Stimulated activated CD8-positive, alpha-beta memory T cell treated with anti-CD3 and anti-CD28 coated beads, Interleukin-4, amount 100 ng/mL, for 1 hour (primary cell): ENCODE measurements at regions not wholly inside any gene's neighbourhood (a gene's known extent, or its start where the extent isn't known, plus 50 kb on each side); places are given as distances from the start of the nearest gene placed in this dataset.

Experiments used
- DNase-seq, 2 donors: peaks; one replicate each; pipeline ENCODE4 v3.0.0-alpha.2; 2020; ENCODE audit warnings: low read depth in 2 of 2, low spot score in 1 of 2

DNA sequence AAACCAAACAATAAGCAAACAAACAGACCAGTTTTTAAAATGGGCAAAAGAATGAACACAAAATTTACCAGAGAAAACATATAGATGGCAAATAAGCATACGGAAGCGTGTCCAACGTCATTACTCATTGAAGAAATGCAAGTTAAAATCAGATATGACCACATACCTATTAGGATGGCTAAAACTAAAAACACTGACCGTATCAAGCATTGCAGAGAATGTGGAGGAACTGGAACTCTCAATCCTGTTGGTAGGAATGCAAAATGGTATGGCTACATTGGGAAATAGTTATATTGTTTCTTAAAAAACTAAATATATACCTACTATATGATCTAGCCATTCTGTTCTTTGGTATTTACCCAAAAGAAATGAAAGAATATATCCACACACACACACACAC is 129.4 kb upstream of the ACO1 start:
- no peak for DNase-seq

DNA sequence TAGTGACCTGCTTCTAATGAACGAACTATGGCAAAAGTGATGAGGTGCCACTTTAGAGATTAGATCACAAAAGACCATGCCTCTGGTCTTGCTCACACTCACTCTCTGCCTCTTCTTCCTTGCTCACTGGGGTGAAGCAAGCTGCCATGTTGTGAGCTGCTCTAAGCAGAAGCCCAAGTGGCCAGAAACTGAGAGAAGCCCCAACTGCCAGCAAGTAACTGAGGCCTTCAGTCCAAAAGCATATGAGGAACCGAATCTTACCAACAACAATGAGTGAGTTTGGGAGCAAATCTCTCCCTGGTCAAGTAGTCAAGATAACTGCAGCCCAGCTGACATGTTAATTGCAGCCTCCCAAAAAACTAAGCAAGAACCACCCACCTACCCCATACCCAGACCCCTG is 126.0 kb upstream of the ACO1 start:
- DNase-seq = no peak

DNA sequence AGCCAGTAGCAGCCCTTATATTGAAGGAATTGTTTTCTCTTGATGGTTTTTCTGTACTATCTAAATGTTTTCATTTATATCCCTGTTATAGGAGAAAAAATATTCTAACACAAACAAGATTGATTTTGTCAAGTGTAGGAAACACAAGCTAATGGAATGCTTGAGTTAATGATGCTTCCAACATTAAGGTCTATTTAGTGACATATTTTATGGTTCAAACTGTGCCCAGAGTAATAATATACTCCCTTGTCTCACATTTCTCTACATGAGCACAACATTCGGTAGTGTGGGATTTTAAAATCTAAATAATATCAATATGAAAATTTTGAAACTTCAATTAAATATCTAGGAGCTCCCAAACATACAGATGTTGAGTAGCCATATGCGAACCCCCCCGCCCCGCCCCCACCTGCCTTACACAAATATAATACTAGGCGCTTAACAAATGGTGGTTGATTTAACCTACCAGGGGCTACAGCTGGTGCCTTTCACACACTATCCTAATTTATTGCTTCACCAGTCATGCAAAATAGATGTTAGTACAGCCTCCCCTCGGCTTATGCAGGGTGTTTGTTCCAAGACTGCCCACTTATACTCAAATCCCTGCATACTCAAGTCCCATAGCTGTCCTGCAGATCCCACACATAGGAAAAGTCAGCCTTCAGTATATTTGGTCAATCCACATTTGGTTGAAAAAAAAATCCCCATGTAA is 124.1 kb upstream of the ACO1 start:
- no peak for DNase-seq

DNA sequence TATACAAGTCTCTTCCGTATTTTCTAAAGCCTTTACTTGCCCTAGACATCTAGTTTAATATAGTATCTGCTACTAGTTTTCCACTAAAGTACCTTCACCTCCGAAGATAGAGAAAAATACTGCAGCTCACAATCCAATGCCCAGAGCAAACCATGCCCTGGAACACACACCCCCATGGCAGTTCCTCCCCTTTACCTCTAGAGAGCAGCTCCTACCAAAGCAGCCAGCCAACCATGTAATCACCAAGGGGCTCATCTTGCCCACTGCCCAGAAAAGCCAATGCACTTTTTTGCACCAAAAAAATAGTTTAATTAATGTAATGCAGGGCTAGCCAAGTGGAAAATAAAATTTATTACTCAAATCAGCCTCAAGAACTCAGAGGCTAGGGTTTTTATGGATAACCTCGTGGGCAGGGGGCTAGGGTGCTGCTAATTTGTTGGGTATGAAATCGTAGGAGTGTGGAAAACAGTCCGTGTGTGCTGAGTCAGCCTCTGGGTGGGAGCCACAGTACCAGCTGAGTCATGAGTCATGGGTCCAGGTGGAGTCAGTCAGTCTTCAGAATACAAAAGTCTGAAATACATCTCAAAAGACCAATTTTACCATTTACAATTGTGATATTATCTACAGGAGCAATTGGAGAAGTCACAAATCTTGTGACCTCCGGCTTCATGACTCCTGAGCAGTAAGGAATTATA is 120.1 kb upstream of the ACO1 start:
- DNase-seq = no peak

DNA sequence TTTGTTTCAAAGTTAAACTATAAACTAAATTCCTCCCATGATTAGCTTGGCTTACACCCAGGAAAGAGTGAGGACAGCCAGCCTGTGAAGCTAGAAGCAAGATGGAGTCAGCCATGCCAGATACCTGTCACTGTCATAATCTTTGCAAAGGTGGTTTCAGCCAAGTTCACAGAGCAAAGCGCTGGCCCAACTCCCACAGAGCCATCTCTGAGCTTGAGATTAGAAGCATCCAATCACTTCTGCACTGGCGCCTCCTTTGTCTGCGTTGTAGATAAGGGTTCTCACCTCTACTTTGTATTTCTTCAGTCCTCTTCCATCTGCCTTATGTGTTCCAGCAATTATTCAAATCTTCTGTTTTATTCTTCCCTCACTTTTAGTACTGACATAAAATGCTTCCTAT is 119.4 kb upstream of the ACO1 start:
- DNase-seq = no peak

DNA sequence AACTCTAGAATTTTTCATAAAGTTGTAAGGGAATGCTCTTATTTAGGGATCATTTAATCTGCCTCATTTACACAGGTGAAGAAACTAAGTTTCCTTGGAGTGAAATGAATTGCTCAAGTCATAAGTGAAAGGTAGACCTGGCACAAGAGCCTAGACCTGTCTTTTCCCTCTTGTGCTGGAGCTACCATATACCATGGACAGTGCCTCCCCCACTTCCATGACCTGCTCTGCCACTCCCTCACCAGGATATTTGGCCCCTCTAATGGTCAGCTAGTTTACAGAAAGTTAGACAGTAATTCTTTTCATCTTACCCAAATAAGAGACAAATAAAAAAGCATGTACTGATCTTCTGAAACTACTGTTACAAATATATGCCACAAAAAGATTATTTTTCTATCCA is 105.5 kb upstream of the ACO1 start:
- no peak for DNase-seq

DNA sequence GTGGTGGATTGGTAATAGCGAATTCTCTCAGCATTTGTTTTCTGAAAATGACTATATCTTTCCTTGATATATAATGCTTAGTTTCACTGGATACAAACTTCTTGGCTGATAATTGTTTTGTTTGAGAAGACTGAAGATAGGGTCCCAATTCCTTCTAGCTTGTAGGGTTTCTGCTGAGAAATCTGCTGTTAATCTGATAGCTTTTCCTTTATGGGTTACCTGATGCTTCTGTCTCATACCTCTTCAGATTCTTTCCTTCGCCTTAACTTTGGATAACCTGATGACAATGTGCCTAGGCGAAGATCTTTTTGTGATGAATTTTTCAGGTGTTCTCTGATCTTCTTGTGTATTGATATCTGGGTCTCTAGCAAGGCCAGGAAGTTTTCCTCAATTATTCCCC is 94.7 kb upstream of the ACO1 start:
- no peak for DNase-seq

DNA sequence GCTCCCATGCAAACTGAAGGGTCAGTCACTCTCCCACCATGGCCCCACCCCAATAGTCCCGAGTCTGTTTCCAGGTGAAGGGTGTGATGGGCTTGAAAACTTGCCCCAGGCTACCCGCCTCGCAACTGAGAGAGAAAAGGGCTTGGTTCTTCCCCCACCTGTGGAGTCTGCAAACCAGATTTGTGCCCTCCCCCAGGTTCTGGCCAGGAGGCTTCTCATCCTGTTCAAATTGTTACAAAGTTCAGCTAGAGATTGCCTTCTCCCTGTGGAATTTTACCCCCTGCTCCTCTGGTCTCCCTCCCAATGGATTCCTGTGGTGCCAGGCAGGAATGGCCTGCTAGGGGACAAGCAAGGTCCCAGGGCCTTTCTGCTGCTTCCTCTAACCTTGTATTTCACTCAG is 93.1 kb upstream of the ACO1 start:
- no peak for DNase-seq

DNA sequence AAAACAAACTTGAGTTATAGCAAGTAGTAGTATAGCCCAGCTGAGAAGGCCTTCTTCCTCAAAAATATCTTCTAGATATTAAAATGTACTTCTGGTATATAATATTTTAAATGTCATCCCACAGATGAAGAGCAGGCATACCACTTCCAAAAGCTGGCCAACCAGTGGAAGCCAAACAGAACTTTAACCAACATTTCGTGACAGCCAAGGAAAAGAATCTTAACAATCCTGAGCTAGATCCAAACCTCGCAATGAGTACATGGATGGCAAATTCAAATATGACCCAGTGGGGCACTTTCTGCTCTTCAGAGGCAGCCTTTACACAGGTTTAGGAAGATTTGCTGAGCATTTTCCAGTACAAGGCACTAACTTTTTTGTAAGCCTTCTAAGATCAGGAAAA is 91.8 kb upstream of the ACO1 start:
- no peak for DNase-seq

DNA sequence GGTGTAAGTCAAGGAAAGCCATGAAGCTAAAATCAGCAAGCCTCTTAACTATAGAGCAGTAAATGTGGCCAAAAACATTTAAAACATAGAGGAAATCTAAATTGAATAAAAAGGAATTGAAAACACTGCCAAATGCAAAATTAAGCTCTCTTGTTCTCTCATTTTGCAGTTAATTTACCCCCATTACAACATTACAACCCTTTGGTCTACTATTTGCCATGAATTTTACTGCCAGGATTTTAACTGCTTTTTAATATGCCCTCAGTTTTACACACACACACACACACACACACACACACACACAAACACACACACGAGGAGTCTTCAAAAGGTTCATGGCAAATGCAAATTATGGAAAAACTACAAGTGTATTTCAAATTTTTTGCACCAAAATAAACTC is 91.4 kb upstream of the ACO1 start:
- no peak for DNase-seq

DNA sequence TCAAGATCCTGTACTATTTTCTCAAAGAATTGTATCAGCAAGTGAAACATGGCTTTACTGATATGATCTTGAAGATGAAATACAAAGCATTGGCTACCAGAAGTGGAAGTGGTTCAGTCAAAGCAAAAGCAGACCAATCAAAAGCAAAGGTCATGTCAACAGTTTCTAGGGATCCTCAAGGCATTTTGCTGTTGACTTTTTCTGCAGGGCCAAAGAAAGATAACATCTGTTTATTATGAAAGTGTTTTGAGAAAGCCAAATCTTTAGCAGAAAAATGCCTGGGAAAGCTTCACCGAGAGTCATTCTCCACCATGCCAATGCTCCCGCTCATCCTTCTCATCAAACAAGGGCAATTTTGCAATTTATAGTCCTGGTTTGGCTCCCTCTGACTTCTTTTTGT is 90.3 kb upstream of the ACO1 start:
- DNase-seq = no peak

DNA sequence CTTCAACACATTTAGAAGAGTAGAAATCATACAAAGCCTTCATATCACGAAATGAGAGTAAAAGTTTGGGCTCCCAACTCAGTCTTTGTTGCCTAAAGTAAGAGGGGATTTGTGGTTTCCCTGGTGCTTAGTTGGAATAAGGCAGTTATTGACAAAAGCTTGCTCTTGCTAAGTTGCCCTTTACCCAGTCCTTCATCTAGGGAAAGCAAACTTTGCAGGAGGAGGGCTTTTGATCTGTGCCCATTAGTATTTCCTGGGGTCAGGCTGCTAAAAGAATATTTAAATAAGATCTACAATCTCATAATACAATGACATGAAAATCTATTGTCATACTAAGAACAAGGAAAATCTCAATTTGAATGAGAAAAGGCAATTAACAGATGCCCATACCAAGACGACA is 84.1 kb upstream of the ACO1 start:
- DNase-seq = no peak

DNA sequence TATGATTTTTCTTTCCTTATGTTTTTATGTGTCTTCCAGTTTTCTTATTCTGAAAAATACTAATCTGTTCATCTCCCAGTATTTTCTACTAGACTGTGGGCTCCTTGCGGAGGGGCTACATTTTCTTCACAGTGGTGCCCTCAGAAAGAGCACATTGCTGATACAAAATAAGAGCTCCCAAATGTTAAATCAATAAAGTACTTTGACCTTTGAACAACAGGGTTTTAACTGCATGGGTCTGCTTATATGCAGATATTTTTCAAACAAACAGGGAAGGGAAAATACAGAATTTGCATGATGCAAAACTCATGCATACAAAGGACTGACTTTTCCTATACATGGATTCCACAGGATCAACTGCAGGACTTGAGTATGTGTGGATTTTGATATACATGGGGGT is 79.9 kb upstream of the ACO1 start:
- no peak for DNase-seq

DNA sequence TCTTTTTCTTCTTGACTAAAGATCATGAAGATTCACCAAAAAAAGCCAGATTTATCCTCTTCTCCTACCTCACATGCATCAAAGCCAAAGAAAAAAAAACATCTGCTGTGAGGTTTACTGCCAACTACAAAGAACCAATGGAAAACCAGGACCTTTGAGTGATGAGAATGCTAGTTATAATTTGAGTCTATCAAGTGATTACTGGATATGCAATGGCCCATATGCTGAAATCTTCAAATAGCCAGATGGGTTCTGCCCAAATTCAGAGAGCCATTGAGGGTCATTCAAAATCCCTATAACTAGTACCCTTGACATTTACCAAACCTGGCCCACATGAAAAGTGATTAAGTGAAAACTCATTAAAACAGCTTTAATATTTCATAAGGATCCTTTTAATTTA is 78.4 kb upstream of the ACO1 start:
- DNase-seq = no peak

DNA sequence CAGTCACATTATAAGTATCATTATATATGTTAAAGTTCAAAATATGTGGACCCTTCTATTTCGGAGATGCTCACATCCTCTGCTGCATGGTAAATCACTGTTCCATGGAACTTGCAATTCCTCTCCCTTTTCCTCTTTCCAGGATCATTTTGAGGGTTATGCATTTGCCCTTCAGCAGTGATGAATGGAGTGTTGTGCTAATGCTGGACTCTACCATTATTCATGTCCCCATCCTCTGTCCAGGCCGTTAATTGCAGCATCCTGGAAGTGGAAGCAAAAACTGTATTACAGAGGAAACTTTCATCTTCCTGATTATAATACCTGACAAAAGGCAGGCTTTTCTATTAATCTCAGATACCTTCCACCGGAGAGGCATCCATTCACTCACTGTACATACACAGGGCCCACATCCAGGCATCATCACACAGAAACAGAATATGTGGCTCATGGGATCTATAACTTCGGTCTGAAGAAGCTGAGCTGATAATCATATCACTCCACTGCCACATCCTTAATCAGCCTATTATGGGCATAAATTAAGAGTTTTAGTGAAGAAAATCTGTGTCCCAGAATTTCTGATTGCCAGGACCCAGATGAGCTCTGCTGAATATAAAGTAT is 65.0 kb upstream of the ACO1 start:
- no peak for DNase-seq

DNA sequence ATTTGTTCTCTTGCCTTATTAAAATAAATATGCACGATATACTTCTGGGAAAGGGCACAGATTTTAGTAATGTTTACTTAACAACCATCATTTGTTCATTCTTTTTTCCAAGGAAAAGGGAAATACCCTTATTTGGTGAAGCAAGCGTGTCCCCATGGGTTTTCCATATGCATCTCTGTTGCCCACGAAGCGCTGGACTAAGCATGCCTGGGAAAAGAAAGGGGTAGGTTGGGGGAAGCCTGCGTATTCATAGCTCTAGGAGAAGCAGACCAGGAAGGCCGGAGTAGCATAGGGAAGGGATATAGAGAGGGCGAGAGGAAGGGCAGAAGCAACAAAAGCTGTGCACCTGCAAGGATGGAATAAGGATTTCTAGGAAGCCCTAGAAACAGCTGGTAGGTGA is 61.8 kb upstream of the ACO1 start:
- no peak for DNase-seq

DNA sequence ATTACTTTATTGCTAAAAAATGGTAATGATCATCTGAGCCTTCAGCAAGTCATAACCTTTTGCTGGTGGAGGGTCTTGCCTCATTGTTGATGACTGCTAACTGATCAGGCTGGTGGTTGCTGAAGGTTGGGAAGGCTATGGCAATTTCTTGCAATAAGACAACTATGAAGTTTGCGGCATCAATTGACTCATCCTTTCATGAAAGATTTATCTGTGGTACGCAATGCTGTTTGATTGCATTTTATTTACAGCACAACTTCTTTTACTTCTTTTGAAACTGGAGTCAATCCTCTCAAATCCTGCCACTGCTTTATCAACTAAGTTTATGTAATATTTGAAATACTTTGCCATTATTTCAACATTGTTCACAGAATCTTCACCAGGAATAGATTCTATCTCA is 58.3 kb upstream of the ACO1 start:
- DNase-seq = no peak

DNA sequence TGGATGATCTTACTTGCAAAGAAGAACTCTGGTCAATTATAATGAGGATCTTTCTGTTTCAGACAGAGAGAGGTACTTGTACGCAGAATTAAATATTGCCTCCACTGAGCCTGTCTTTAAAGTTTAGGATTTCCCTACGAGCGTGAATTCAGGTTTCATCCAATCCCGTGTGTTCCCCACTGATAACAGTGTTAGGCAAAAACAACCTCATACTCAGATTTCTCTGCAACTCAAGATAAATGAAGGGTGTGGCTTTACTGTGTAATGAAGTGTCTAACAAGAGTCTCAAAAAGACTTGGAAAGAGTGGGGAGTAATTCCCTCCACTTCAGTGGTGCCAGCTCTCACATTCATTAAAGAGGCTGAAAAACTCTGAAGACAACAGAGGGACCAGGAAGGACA is 53.2 kb upstream of the ACO1 start:
- no peak for DNase-seq

DNA sequence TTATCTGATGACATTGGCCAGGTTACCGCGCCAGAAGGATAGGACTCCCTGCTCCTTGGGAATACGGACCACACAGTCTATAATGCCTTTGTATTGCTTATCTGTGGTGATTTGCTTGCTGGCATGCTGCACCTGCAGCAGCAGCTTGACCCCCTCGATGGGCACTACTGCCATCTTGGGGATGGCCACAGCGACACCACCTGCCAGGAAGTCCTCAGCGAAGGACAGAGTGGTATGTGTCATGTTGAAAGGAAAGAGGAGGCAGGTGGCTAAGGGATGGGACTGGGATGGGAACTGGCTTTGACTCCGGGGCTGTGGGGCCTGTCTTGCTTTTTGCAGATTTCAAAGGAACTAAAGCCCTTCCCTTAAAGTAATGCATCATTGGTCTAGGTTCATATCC is 50.3 kb upstream of the ACO1 start:
- DNase-seq = no peak
